GM13977 (cell line): ENCODE measurements at regions not wholly inside any gene's neighbourhood (a gene's known extent, or its start where the extent isn't known, plus 50 kb on each side); places are given as distances from the start of the nearest gene placed in this dataset.

Source experiments
- DNase-seq: peaks from one replicate; pipeline ENCODE4 v3.0.0; 2012; ENCODE audit warnings: low spot score
- in situ Hi-C: fragments of 300-500 bp; cut with MboI; formaldehyde crosslinking; loops from one replicate; pipeline ENCODE4 v1.12.0; 2022; ENCODE audit warnings: low sequenced_read_pairs, low pct_unique_long_range_greater_than_20kb, mixed read lengths, inconsistent platforms; ENCODE audit not compliant: unreplicated experiment
- TF ChIP-seq, protein P1 (sequence below): IDR thresholded peaks from 2 replicates; pipeline ENCODE4 v1.5.1; 2012; ENCODE audit warnings: mild to moderate bottlenecking, control low read depth; ENCODE audit not compliant: insufficient read depth; ENCODE audit errors: extremely low read depth, missing control alignments

DNA sequence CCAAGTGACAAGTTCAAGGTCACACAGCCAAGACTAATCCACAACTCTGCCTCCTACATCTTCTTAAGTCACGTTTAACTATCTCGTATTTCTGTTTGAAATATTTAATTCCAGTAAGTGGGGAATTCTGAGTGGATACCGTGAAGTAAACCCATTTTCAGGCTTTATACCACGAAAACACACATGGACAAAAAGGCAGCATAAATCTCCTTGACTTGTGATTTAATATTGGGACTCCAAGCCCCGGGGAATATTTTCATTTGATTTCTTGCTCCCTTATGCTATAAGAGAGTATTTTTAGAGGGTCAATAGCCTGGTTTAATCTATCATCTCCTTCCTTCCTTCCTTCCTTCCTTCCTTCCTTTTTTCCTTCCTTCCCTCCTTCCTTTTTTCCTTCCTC, 716.7 kb downstream of the VRK1 start:
- TF ChIP-seq, protein P1, sequence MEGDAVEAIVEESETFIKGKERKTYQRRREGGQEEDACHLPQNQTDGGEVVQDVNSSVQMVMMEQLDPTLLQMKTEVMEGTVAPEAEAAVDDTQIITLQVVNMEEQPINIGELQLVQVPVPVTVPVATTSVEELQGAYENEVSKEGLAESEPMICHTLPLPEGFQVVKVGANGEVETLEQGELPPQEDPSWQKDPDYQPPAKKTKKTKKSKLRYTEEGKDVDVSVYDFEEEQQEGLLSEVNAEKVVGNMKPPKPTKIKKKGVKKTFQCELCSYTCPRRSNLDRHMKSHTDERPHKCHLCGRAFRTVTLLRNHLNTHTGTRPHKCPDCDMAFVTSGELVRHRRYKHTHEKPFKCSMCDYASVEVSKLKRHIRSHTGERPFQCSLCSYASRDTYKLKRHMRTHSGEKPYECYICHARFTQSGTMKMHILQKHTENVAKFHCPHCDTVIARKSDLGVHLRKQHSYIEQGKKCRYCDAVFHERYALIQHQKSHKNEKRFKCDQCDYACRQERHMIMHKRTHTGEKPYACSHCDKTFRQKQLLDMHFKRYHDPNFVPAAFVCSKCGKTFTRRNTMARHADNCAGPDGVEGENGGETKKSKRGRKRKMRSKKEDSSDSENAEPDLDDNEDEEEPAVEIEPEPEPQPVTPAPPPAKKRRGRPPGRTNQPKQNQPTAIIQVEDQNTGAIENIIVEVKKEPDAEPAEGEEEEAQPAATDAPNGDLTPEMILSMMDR = no peak
- DNase-seq = no peak
- in situ Hi-C loops = no loop called here

GRCh38 chr14:97517566-97518234, 720.5 kb downstream of the VRK1 start:
- no peak for DNase-seq
- in situ Hi-C loops = no loop called here
- TF ChIP-seq, protein P1 = no peak

DNA sequence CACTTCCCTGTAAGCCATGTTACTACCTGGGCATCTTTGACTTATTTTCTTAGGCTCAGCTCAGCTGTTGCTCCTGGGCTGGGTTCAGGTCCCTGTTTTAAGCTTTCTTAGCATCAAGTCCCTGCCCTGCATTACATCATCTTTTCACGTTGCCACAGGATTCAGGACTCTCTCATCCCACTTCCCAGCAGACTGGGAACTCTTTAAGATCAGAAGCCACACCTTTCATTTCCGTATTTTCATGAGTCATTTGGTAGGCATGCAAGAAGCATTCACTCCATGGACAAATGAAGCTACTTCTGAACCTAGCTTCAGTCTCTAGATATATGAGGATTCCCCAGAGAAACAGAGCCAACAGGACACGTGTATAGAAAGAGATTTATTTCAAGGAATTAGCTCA, 726.8 kb downstream of the VRK1 start:
- TF ChIP-seq, protein P1 = no peak
- DNase-seq = no peak
- in situ Hi-C loops = no loop called here

DNA sequence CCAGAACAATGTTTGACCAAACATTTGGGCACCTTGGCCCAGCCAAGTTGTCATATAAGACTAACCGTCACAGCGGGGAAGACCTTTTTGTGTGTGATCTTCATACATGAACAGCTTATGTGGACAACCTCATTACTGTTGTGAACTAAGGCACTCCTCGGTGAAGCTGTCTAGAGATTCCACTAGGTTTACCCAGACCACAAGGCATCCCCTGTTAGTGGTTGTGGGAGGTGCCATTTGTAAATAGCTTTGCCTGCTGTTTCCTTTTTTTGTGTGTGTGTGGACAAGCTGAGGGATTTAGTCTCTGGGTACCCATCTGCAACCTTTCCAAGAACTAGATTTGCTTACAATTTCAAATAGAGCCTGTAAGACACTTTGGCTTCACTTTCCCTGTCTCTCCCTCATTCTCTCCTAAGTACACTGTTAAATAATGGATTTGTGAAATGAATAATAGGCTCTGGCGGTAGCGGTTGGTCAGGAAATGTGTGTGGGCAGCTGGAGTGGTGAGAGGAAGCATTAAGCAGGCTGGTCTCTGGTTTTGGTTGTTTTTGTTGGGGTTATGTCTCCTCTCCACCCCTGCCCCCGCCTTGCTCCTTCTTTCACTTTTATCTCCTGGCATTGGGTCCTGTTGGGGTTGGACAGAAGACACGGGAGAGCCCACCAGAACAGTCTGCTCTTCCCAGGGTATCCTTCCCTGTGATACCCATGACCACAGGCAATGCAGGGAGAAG, 727.6 kb downstream of the VRK1 start:
- DNase-seq = no peak
- in situ Hi-C loops = no loop called here
- TF ChIP-seq, protein P1 = no peak

DNA sequence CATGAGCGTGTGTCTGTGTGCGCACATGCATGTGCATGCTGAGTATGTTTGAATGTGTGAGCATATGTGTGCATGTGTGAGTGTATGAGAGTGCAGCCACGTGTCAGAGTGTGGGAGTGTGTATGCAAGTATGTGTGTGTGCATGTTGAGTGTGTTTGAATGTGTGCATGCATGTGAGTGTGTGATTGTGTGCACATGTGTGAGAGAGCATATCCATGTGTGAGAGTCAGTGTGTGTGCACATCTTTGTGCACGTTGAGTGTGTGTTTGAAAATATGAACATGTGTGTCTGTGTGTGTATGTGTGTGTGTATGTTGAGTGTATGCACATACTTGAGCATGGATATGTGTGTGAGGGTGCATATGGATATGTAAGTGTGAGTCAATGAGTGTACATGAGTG, 730.8 kb downstream of the VRK1 start:
- TF ChIP-seq, protein P1 = no peak
- DNase-seq = no peak
- in situ Hi-C loops = no loop called here

DNA sequence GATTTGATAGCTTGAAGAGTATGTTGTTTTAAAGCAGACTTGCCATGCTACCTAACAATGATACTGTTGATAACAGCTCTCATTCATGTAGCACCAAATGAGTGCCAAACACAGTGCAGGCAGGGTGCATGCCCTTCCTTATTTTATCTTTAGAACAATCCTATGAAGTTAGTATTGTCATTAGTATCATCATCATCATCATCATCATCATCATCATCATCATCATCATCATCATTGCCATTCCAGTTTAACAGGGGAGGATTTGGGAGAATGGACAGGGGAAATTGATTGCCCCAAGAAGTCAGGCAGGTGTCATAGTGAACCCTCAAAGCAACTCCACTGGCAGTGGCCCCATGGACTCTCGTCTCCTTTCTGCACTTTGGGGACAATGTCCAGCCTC, 734.9 kb downstream of the VRK1 start:
- no peak for DNase-seq
- in situ Hi-C loops = no loop called here
- TF ChIP-seq, protein P1 = no peak
